ENCODE measurements at regions not wholly inside any gene's neighbourhood (a gene's known extent, or its start where the extent isn't known, plus 50 kb on each side); places are given as distances from the start of the nearest gene placed in this dataset.

GRCh38 chr17:13407381-13407780 lies 194.3 kb downstream of the HS3ST3A1 start:
- no peak overlapping the region for H3K4me3 ChIP-seq (ENCODE audit: low read depth, low read length)
- TF ChIP-seq, protein P1, sequence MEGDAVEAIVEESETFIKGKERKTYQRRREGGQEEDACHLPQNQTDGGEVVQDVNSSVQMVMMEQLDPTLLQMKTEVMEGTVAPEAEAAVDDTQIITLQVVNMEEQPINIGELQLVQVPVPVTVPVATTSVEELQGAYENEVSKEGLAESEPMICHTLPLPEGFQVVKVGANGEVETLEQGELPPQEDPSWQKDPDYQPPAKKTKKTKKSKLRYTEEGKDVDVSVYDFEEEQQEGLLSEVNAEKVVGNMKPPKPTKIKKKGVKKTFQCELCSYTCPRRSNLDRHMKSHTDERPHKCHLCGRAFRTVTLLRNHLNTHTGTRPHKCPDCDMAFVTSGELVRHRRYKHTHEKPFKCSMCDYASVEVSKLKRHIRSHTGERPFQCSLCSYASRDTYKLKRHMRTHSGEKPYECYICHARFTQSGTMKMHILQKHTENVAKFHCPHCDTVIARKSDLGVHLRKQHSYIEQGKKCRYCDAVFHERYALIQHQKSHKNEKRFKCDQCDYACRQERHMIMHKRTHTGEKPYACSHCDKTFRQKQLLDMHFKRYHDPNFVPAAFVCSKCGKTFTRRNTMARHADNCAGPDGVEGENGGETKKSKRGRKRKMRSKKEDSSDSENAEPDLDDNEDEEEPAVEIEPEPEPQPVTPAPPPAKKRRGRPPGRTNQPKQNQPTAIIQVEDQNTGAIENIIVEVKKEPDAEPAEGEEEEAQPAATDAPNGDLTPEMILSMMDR (IDR thresholded peaks at IDR 0.05; ENCODE audit: low read depth, low read length, missing control alignments), result no peak
- no peak for DNase-seq (ENCODE audit: low read depth)

DNA sequence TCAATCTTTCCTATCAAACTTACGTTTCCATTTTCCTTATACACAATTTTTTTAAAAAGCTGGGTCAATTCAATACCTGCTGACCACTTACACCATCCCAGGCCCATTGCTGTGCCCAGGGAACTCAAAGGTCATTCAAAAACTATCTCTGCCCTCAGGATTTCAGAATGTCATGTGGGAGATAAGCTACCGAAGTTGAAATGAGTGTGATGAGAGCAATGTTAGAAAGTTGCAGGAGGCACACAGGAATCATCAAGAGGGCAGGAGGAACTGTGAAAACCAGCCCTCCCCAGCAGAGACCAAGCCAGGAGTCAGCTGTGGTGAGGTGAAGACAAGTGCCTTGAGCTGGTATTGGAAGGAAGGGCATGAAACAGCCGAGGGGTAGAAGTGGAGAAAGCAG lies 195.9 kb downstream of the HS3ST3A1 start:
- TF ChIP-seq, protein P1 (IDR thresholded peaks at IDR 0.05; ENCODE audit: low read depth, low read length, missing control alignments), result no peak

DNA sequence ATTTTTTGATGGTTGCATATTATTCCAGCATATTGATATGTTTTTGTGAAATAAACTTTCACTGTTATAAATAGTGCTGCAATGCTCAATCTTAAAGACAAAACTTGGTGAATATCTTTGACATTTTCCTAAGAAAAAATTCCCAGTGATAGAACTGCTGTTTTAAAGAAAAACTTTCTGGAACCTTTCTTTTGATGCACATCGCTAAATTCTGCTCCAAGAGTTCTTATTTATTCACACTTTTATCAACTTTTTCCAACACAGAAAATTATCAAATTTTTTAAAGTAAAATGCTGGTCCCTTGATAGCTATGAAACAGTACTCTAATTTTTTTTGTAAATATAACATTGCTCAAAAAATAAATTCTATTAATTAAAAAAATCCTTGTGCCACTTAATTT lies 196.6 kb downstream of the HS3ST3A1 start:
- DNase-seq (ENCODE audit: low read depth), result no peak
- H3K4me3 ChIP-seq (ENCODE audit: low read depth, low read length), result no peak overlapping the region
- TF ChIP-seq, protein P1 (IDR thresholded peaks at IDR 0.05; ENCODE audit: low read depth, low read length, missing control alignments), result no peak

More for the DNA sequence above, 195.9 kb downstream of the HS3ST3A1 start:
- no peak for DNase-seq (ENCODE audit: low read depth)
- H3K4me3 ChIP-seq (ENCODE audit: low read depth, low read length), result no peak overlapping the region

DNA sequence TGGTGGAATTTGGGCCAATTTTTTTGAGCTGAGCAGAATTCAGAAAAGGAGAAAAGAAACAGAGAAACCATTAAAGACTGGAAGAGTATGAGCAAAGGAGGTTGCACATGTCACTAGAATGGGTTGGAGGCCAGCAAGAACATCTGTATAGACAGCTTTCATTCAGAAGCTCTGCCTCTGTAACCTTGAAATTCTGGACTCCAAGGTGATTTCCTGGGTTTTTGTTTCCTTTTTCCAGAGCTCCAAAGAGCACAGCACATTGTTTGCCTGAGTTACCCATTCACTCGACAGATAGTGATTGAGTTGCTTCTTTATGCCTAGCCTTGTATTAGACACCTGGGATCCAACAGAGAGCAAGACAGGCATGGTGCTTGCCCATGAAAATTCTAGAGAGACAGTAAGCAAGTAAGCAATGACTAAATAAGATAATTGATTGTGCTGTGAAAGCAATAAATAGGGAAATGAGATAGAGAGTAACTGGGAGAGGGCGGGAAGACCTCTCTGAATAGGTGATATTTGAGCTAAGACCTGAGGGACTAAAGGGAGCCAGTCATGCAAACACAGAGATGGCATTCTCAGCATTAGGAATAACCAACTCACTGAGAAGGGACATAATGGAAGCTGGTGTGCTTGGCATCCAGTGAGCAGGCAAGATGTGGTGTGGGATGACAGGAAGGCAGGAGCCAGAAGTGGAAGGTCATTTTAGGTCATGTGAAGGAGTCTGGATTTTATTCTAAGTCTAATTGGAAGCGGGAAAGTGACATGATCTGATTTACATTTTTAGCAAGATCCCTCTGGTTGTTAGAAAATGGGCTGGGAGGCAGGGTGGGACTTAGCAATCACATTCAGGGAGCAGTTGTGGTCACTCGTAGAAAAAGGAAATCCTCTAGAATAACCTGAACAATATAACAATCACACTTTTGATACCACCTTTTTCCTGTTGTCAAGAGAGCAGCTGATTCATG lies 197.5 kb downstream of the HS3ST3A1 start:
- TF ChIP-seq, protein P1 (IDR thresholded peaks at IDR 0.05; ENCODE audit: low read depth, low read length, missing control alignments), result no peak
- no peak overlapping the region for H3K4me3 ChIP-seq (ENCODE audit: low read depth, low read length)
- DNase-seq (ENCODE audit: low read depth), result no peak

GRCh38 chr17:13400491-13400890 lies 201.2 kb downstream of the HS3ST3A1 start:
- TF ChIP-seq, protein P1 (IDR thresholded peaks at IDR 0.05; ENCODE audit: low read depth, low read length, missing control alignments), result no peak
- H3K4me3 ChIP-seq (ENCODE audit: low read depth, low read length), result no peak overlapping the region
- DNase-seq (ENCODE audit: low read depth), result no peak

DNA sequence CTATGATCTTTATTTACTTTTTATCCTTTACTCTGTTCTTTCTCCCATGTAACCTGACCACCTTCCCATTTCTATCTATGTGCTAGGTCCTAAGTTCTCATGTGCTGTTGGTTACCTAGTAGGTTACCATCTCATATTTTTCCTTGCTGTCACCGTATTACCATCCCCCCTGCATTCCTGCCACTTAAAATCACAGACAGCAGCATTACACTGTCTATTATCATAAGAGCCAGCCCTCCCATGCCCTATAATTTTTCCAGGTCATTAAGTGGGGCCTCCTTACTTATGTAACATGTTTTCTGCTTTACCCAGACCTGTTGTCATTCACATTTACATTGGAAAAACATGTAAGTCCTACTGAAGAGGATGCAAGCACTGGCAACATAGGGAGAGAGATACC lies 202.9 kb downstream of the HS3ST3A1 start:
- TF ChIP-seq, protein P1 (IDR thresholded peaks at IDR 0.05; ENCODE audit: low read depth, low read length, missing control alignments), result no peak

More for the DNA sequence above, 202.9 kb downstream of the HS3ST3A1 start:
- no peak overlapping the region for H3K4me3 ChIP-seq (ENCODE audit: low read depth, low read length)
- no peak for DNase-seq (ENCODE audit: low read depth)

Measured in GM12864 (cell line).